GM23338 (cell line): ENCODE measurements at regions not wholly inside any gene's neighbourhood (a gene's known extent, or its start where the extent isn't known, plus 50 kb on each side); places are given as distances from the start of the nearest gene placed in this dataset.

Experiments used
- CREB1 ChIP-seq: fragments of 250-450 bp; sonication (Bioruptor Pico); IDR thresholded peaks from 2 replicates; pipeline ENCODE4 v1.5.0; 2020; ENCODE audit warnings: low read depth, mild to moderate bottlenecking, moderate library complexity
- CTCF ChIP-seq, 2 experiments: fragments of 200-600 bp in 1 of 2; sonication (generic) in 1 of 2; conservative IDR thresholded peaks; 2 replicates each; pipeline versions ENCODE4 v1.5.1 to v1.6.1; 2016 to 2017; ENCODE audit warnings: antibody characterized with exemption in 2 of 2, low read depth in 2 of 2, mild to moderate bottlenecking in 2 of 2, moderate library complexity in 1 of 2
- ETS1 ChIP-seq: IDR thresholded peaks from 2 replicates; pipeline ENCODE4 v1.6.1; 2016; ENCODE audit warnings: antibody characterized with exemption
- EZH2 ChIP-seq: fragments of 200-600 bp; sonication (generic); IDR thresholded peaks from one replicate; pipeline ENCODE4 v1.8.0; 2017; ENCODE audit warnings: antibody characterized with exemption, mild to moderate bottlenecking, low read depth; ENCODE audit not compliant: unreplicated experiment
- EZH2phosphoT487 ChIP-seq: fragments of 200-600 bp; sonication (generic); IDR thresholded peaks from one replicate; pipeline ENCODE4 v1.8.1; 2018; ENCODE audit warnings: antibody characterized with exemption; ENCODE audit not compliant: unreplicated experiment
- JUNB ChIP-seq: IDR thresholded peaks from one replicate; pipeline ENCODE4 v1.6.1; 2016; ENCODE audit warnings: antibody characterized with exemption; ENCODE audit not compliant: unreplicated experiment
- NANOG ChIP-seq: IDR thresholded peaks from 2 replicates; pipeline ENCODE4 v1.6.1; 2016; ENCODE audit warnings: antibody characterized with exemption, borderline replicate concordance
- POLR2AphosphoS5 ChIP-seq: IDR thresholded peaks from 2 replicates; pipeline ENCODE4 v1.6.1; 2016; ENCODE audit warnings: antibody characterized with exemption, low read depth
- REST ChIP-seq: IDR thresholded peaks from one replicate; pipeline ENCODE4 v1.6.1; 2018; ENCODE audit warnings: antibody characterized with exemption; ENCODE audit not compliant: unreplicated experiment
- STAT1 ChIP-seq: IDR thresholded peaks from one replicate; pipeline ENCODE4 v1.6.1; 2016; ENCODE audit warnings: antibody characterized with exemption; ENCODE audit not compliant: unreplicated experiment
- ZNF114 ChIP-seq: fragments of 250-450 bp; sonication (Bioruptor Pico); IDR thresholded peaks from 2 replicates; pipeline ENCODE4 v1.5.0; 2020; ENCODE audit warnings: mild to moderate bottlenecking, moderate library complexity
- ZNF462 ChIP-seq: fragments of 250-450 bp; sonication (Bioruptor Pico); IDR thresholded peaks from 2 replicates; pipeline ENCODE4 v1.5.0; 2020; ENCODE audit warnings: mild to moderate bottlenecking, moderate library complexity

- no peak for TF ChIP-seq CTCF (conservative IDR thresholded peaks at IDR 0.05; ENCODE audit: low read depth in 2 of 2)
- TF ChIP-seq EZH2: no peak
- no peak for TF ChIP-seq REST
- no peak for TF ChIP-seq JUNB
- TF ChIP-seq EZH2phosphoT487: no peak
- TF ChIP-seq POLR2AphosphoS5: no peak
- TF ChIP-seq CREB1 (CRISPR knock-in tag): no peak
- TF ChIP-seq NANOG: no peak
- TF ChIP-seq ZNF462 (CRISPR knock-in tag): no peak
- no peak for TF ChIP-seq ETS1
- TF ChIP-seq ZNF114 (CRISPR knock-in tag): no peak
- TF ChIP-seq STAT1: no peak
These were observed 115.4 kb upstream of the RPS6KA3 start for GRCh38 chrX:20382082-20382481.
